ENCODE measurements at regions not wholly inside any gene's neighbourhood (a gene's known extent, or its start where the extent isn't known, plus 50 kb on each side); places are given as distances from the start of the nearest gene placed in this dataset.

GRCh38 chr7:81080553-81080952 is 161.7 kb upstream of the SEMA3C start:
- Histone ChIP-seq H3K4me1 (no peaks in the 10 kb centered on the region), H3K4me3 (no peak overlapping the region), H3K9me3 (peaks cover 6% of the 10 kb centered on the region; the same call in 1 of the 3 replicates), H3K27ac (no peak overlapping the region), H3K4me2 (no peak overlapping the region)
- 69% methylated on average over 1 of the region's 1 CpG for WGBS (ENCODE audit: missing lambda C conversion rate)
- FAIRE-seq = no peak
- ATAC-seq = no peak
- DNase-seq (ENCODE audit: low read depth in 1 of 2, low spot score in 1 of 2) = no peak
- ChIA-PET POLR2A (no interaction called here), CTCF (no interaction called here)
- no peak for TF ChIP-seq CHD2 (IDR thresholded peaks at IDR 0.05; ENCODE audit: low read length, partially characterized antibody)
- TF ChIP-seq PHF8 (IDR thresholded peaks at IDR 0.05; ENCODE audit: borderline replicate concordance, low read depth) = no peak
- no peak for TF ChIP-seq REST (IDR thresholded peaks at IDR 0.05)
- no peak for TF ChIP-seq RFX5 (IDR thresholded peaks at IDR 0.05)
- TF ChIP-seq CTCF (IDR thresholded peaks at IDR 0.05) = no peak
- TF ChIP-seq MAZ (IDR thresholded peaks at IDR 0.05; ENCODE audit: borderline replicate concordance, low read depth, low read length) = no peak
- no peak for TF ChIP-seq BCL3 (IDR thresholded peaks at IDR 0.05)
- no peak for TF ChIP-seq POLR2A (IDR thresholded peaks at IDR 0.05; ENCODE audit: low read length)
- TF ChIP-seq HOXB5 (CRISPR knock-in tag; IDR thresholded peaks at IDR 0.05) = no peak
- no peak for TF ChIP-seq TFCP2L1 (CRISPR knock-in tag; IDR thresholded peaks at IDR 0.05)
- TF ChIP-seq PBX3 (IDR thresholded peaks at IDR 0.05) = no peak
- no peak for TF ChIP-seq MAFK (IDR thresholded peaks at IDR 0.05; ENCODE audit: partially characterized antibody)
- TF ChIP-seq USF2 (IDR thresholded peaks at IDR 0.05) = no peak
- TF ChIP-seq KDM1A (IDR thresholded peaks at IDR 0.05; ENCODE audit: low read depth) = no peak

- CTCF ChIA-PET = no interaction called here
- TF ChIP-seq POLR2A (IDR thresholded peaks at IDR 0.05; ENCODE audit: low read length) = no peak
- no peak for TF ChIP-seq ZFP36 (IDR thresholded peaks at IDR 0.05; ENCODE audit: borderline replicate concordance, partially characterized antibody)
- Histone ChIP-seq H3K4me1 (no peaks in the 10 kb centered on the region), H3K27ac (no peak overlapping the region), H3K9me3 (peaks cover 6% of the 10 kb centered on the region; the same call in 1 of the 3 replicates), H3K4me3 (no peak overlapping the region), H3K4me2 (no peak overlapping the region)
- POLR2A ChIA-PET = no interaction called here
- DNase-seq (ENCODE audit: low read depth in 1 of 2, low spot score in 1 of 2) (no peak), FAIRE-seq (no peak), ATAC-seq (no peak)
- WGBS (ENCODE audit: missing lambda C conversion rate) = 94% methylated on average over 1 of the region's 1 CpG
These were observed 160.9 kb upstream of the SEMA3C start for GRCh38 chr7:81079746-81080145.

- Histone ChIP-seq H3K4me2 (no peak overlapping the region), H3K27ac (no peak overlapping the region), H3K9me3 (peaks cover 6% of the 10 kb centered on the region; the same call in 1 of the 3 replicates), H3K4me3 (no peak overlapping the region), H3K4me1 (no peaks in the 10 kb centered on the region)
- POLR2A ChIA-PET = no interaction called here
- ATAC-seq = no peak
- DNase-seq (ENCODE audit: low read depth in 1 of 2, low spot score in 1 of 2) = no peak
- WGBS (ENCODE audit: missing lambda C conversion rate) = 94% methylated on average over 2 of the region's 2 CpGs
- peak; percentile 46 for FAIRE-seq
- CTCF ChIA-PET = no interaction called here
- TF ChIP-seq SREBF2 (IDR thresholded peaks at IDR 0.05) = no peak
- TF ChIP-seq CBX8 (IDR thresholded peaks at IDR 0.05) = no peak
- no peak for TF ChIP-seq REST (IDR thresholded peaks at IDR 0.05)
- TF ChIP-seq HOXB13 (CRISPR knock-in tag; IDR thresholded peaks at IDR 0.05; ENCODE audit: low read depth) = no peak
- TF ChIP-seq HOXA7 (CRISPR knock-in tag; IDR thresholded peaks at IDR 0.05) = no peak
- TF ChIP-seq EHF (CRISPR knock-in tag; IDR thresholded peaks at IDR 0.05) = no peak
These were observed 156.3 kb upstream of the SEMA3C start for GRCh38 chr7:81075150-81075549.
